Nephron (organoid): ENCODE measurements at regions not wholly inside any gene's neighbourhood (a gene's known extent, or its start where the extent isn't known, plus 50 kb on each side); places are given as distances from the start of the nearest gene placed in this dataset.

Source experiments
- H3K27ac Mint-ChIP-seq, 3 experiments: 2 replicates each; pipeline ENCODE4 v1.8.0; 2020; ENCODE audit warnings: mixed read lengths in 3 of 3, mild to moderate bottlenecking in 2 of 3, moderate library complexity in 1 of 3
- H3K27me3 Mint-ChIP-seq: 2 replicates; pipeline ENCODE4 v1.8.0; 2021; ENCODE audit warnings: low read depth, mild to moderate bottlenecking, moderate library complexity, mixed read lengths
- H3K36me3 Mint-ChIP-seq: 2 replicates; pipeline ENCODE4 v1.8.0; 2020; ENCODE audit warnings: low read depth, mixed read lengths
- H3K4me1 Mint-ChIP-seq: 2 replicates; pipeline ENCODE4 v1.8.0; 2020; ENCODE audit warnings: mixed read lengths
- H3K4me3 Mint-ChIP-seq, 3 experiments: 2 replicates each; pipeline ENCODE4 v1.8.0; 2020; ENCODE audit warnings: mild to moderate bottlenecking in 3 of 3, mixed read lengths in 3 of 3, moderate library complexity in 2 of 3
- H3K9me3 Mint-ChIP-seq: 2 replicates; pipeline ENCODE4 v1.8.0; 2020; ENCODE audit warnings: mixed read lengths
- TF ChIP-seq, protein P1 (sequence below), 3 experiments: fragments of 200-600 bp; sonication (generic); IDR thresholded peaks; one replicate each; pipeline ENCODE4 v1.5.0; 2021; ENCODE audit warnings: antibody characterized with exemption in 3 of 3; ENCODE audit not compliant: unreplicated experiment in 3 of 3

DNA sequence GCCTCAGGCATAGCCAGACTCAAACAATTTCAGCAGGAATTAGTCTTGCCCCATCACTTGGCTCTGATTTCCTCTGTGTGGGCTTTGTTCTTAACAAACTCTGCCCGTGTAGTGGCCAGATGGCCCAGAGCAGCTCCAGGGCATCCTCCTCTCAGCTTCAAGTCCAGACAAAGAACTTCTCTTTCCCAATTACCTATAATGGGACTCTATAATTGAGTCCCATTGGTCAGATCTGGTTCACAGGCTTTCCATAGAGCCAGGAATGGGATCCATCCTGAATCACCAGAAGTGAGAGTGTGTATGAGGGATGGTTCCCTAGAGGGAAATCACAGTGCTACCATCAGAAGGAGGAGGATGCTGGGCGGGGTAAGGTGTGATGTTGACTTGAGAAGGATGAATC is 515.8 kb downstream of the KIF4B start:
- no peak overlapping the region for H3K27ac Mint-ChIP-seq
- TF ChIP-seq, protein P1, sequence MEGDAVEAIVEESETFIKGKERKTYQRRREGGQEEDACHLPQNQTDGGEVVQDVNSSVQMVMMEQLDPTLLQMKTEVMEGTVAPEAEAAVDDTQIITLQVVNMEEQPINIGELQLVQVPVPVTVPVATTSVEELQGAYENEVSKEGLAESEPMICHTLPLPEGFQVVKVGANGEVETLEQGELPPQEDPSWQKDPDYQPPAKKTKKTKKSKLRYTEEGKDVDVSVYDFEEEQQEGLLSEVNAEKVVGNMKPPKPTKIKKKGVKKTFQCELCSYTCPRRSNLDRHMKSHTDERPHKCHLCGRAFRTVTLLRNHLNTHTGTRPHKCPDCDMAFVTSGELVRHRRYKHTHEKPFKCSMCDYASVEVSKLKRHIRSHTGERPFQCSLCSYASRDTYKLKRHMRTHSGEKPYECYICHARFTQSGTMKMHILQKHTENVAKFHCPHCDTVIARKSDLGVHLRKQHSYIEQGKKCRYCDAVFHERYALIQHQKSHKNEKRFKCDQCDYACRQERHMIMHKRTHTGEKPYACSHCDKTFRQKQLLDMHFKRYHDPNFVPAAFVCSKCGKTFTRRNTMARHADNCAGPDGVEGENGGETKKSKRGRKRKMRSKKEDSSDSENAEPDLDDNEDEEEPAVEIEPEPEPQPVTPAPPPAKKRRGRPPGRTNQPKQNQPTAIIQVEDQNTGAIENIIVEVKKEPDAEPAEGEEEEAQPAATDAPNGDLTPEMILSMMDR (IDR thresholded peaks at IDR 0.05; ENCODE audit: unreplicated experiment in 3 of 3), result no peak
- no peaks in the 10 kb centered on the region for H3K36me3 Mint-ChIP-seq
- H3K4me3 Mint-ChIP-seq, result no peak overlapping the region
- no peaks in the 10 kb centered on the region for H3K4me1 Mint-ChIP-seq
- no peaks in the 10 kb centered on the region for H3K27me3 Mint-ChIP-seq
- H3K9me3 Mint-ChIP-seq, result no peaks in the 10 kb centered on the region

DNA sequence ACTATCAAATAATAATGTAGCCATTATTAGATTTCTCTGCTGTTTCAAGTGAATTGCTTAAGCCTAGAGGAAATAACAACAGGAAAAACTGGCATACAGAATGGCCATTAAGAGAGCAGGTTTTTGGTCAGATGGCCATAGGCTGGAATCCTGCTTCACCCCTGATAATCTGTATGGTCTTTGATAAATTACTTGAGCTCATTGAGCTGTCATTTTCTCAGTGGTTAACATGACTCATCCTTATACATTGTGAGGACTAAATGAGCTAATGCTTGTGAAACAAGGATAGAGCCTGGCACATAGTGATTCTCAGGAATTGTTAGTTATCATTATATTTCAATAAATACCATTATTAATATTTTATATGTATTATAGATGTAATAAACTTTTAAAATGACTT is 516.5 kb downstream of the KIF4B start:
- Mint-ChIP-seq H3K4me3 (no peak overlapping the region), H3K36me3 (no peaks in the 10 kb centered on the region), H3K9me3 (no peaks in the 10 kb centered on the region), H3K27me3 (no peaks in the 10 kb centered on the region), H3K4me1 (no peaks in the 10 kb centered on the region), H3K27ac (no peak overlapping the region)
- TF ChIP-seq, protein P1 (IDR thresholded peaks at IDR 0.05; ENCODE audit: unreplicated experiment in 3 of 3), result no peak

DNA sequence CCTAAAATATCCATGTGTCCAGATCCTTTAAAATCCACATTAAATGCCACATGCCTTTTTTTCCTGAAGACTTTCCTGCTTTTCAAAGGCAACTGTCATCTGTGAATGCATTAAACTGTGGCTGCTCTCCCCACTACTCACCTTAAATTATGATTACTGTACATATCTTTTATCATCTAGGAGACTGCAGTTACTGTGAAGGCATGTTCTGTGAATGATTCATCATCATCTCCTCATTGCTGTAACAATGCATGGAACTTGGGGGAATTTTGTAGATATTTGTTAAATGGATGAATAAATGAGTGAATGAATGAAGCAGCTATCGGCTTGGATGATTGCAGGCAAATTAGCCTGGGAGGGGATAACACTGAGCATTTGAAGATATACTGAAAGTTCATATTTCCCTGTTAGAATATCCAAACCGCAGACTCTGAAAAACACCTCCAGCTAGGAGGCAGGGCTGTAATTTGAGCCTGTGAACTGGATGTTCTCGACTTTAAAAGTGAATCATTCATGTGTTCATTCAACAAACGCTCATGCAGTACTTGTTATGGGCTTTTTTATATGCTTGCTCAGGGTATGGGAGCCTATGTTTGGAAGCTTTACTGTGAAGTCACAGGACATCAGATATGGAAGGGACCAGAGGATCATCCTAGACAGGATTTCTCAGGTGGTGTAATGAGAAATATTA is 519.2 kb downstream of the KIF4B start:
- Mint-ChIP-seq H3K4me3 (no peak overlapping the region), H3K27me3 (no peaks in the 10 kb centered on the region), H3K27ac (no peak overlapping the region), H3K36me3 (no peaks in the 10 kb centered on the region), H3K4me1 (no peaks in the 10 kb centered on the region), H3K9me3 (no peaks in the 10 kb centered on the region)
- TF ChIP-seq, protein P1 (IDR thresholded peaks at IDR 0.05; ENCODE audit: unreplicated experiment in 3 of 3), result no peak

DNA sequence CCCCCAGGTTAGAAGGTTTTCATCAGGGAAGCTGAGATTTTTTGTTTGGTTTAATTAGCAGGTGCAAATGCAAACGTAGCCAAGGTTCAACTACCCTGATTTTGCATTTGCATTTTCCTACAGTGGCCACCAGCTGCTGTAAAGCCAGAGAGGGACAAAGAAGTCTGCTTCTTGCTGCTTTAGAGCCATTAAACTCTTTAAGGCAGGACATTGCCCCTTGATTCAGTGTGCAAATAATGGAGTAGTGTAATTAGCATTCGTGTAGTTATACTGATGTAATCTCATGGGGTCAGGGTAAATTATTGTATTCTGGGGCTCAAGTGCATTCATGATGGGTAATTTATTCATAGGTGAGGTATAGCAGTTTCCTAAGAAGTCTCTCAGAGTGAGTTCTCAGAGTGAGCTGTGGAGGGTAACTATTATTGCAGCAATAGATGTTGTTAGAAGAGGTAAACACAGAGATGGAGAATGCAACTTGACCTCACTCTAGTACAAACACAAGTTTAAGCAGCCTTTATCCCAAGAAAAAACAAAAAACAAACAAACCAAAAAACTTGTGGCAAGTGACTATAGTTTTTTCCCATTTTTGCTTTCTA is 526.5 kb downstream of the KIF4B start:
- no peak overlapping the region for H3K4me3 Mint-ChIP-seq
- no peaks in the 10 kb centered on the region for H3K4me1 Mint-ChIP-seq
- TF ChIP-seq, protein P1 (IDR thresholded peaks at IDR 0.05; ENCODE audit: unreplicated experiment in 3 of 3), result no peak
- peaks cover 3% of the 10 kb centered on the region for H3K9me3 Mint-ChIP-seq
- peak overlapping the region in 1 of 3 experiments; percentile 22 for H3K27ac Mint-ChIP-seq
- no peaks in the 10 kb centered on the region for H3K27me3 Mint-ChIP-seq
- no peaks in the 10 kb centered on the region for H3K36me3 Mint-ChIP-seq

DNA sequence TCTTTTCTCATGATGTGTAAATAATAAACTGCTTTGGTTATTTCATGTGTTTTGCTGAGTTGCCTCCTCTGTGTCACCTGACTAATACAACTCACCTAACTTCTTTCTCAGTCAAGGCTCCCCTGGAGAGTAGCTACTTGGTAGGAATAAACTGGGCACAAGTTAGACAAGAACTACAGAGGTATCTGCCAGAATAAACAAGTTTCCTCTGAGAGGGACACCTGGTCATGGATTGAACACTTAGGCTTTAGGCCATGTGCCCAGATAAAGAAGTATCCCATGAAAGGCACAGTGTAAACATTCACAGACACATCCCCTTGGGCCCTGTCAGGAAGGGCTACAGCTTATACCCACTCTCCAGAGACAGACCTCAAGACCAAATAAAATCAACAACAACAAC is 532.5 kb downstream of the KIF4B start:
- no peak overlapping the region for H3K27ac Mint-ChIP-seq
- TF ChIP-seq, protein P1 (IDR thresholded peaks at IDR 0.05; ENCODE audit: unreplicated experiment in 3 of 3), result no peak
- H3K4me3 Mint-ChIP-seq, result no peak overlapping the region
- peaks cover 11% of the 10 kb centered on the region for H3K9me3 Mint-ChIP-seq
- no peaks in the 10 kb centered on the region for H3K27me3 Mint-ChIP-seq
- H3K36me3 Mint-ChIP-seq, result no peaks in the 10 kb centered on the region
- H3K4me1 Mint-ChIP-seq, result no peaks in the 10 kb centered on the region

DNA sequence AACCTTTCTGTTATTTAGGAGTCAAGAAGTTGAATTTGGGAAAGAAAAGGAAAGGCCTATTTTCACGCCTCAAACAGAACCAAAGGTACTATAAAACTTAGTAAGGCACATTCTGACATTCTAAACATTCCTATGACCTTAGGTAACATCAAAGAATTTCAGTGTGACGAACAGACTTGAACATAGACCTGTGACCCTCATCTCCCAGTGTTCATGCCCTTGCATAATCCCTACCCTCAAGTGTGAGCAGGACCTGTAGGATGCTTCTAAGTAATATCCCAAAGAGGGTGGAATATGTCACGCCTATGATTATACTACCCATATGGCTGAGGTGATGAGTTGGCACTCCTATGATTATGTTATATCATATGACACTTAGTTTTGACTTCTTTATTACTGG is 540.9 kb downstream of the KIF4B start:
- Mint-ChIP-seq H3K36me3 (no peaks in the 10 kb centered on the region), H3K4me1 (no peaks in the 10 kb centered on the region), H3K27ac (no peak overlapping the region), H3K27me3 (no peaks in the 10 kb centered on the region), H3K9me3 (peaks cover 8% of the 10 kb centered on the region), H3K4me3 (no peak overlapping the region)
- TF ChIP-seq, protein P1 (IDR thresholded peaks at IDR 0.05; ENCODE audit: unreplicated experiment in 3 of 3), result no peak
